H1 (cell line): ENCODE measurements at regions not wholly inside any gene's neighbourhood (a gene's known extent, or its start where the extent isn't known, plus 50 kb on each side); places are given as distances from the start of the nearest gene placed in this dataset.
A peak's percentile ranks its signal among the peaks of the same experiment; 100 is the strongest.
"Not testable (repeated sequence)": the region's sequence is repeated elsewhere in the genome, so short reads cannot be mapped to it uniquely, and the experiment has no call there.

Source experiments
- CTCF ChIA-PET: fragments of 300-600 bp; sonication (Branson Sonifier 250); formaldehyde crosslinking; loops from one replicate; lab custom pipeline; 2021; ENCODE audit not compliant: partially characterized antibody; lab: Charles Lee
- POLR2A ChIA-PET: fragments of 300-600 bp; sonication (Branson Sonifier 250); formaldehyde crosslinking; loops from one replicate; lab custom pipeline; 2021; ENCODE audit warnings: inconsistent platforms; ENCODE audit not compliant: partially characterized antibody; lab: Charles Lee
- DNase-seq, 2 experiments: peaks; one replicate each; pipeline versions ENCODE4 v3.0.0 to v3.0.0-alpha.2; 2010 to 2022; ENCODE audit warnings: low spot score in 2 of 2, low read depth in 1 of 2, mixed read lengths in 1 of 2
- FAIRE-seq: peaks from 2 replicates; lab custom pipeline; 2011; peaks lifted over from hg19 to GRCh38; lab: Jason Lieb, UNC
- H2AFZ ChIP-seq: 2 replicates; pipeline ENCODE4 v1.8.1; 2012; ENCODE audit warnings: low read length, inconsistent platforms
- H2AK5ac ChIP-seq: 2 replicates; pipeline ENCODE4 v1.6.1; 2013; ENCODE audit warnings: low read depth, low read length
- H2BK120ac ChIP-seq: replicated peaks from 2 replicates; pipeline ENCODE3; 2013; ENCODE audit warnings: low read depth, low read length, inconsistent platforms
- H2BK12ac ChIP-seq: 2 replicates; pipeline ENCODE4 v1.6.1; 2013; ENCODE audit warnings: low read depth, low read length
- H2BK15ac ChIP-seq: 2 replicates; pipeline ENCODE4 v1.6.1; 2013; ENCODE audit warnings: low read length
- H2BK20ac ChIP-seq: 2 replicates; pipeline ENCODE4 v1.6.1; 2013; ENCODE audit warnings: low read length
- H2BK5ac ChIP-seq: 2 replicates; pipeline ENCODE4 v1.6.1; 2013; ENCODE audit warnings: low read depth, low read length
- H3K14ac ChIP-seq: 2 replicates; pipeline ENCODE4 v1.6.1; 2013; ENCODE audit warnings: inconsistent platforms; ENCODE audit not compliant: insufficient read length
- H3K18ac ChIP-seq: 2 replicates; pipeline ENCODE4 v1.6.1; 2013; ENCODE audit warnings: low read length; ENCODE audit errors: extremely low read depth
- H3K23ac ChIP-seq: 2 replicates; pipeline ENCODE4 v1.6.1; 2013; ENCODE audit warnings: inconsistent platforms; ENCODE audit not compliant: insufficient read length
- H3K23me2 ChIP-seq: 2 replicates; pipeline ENCODE4 v1.6.1; 2013; ENCODE audit warnings: low read depth, low read length
- H3K27ac ChIP-seq: 2 replicates; pipeline ENCODE4 v1.6.1; 2011; ENCODE audit warnings: low read depth, low read length, inconsistent platforms
- H3K27me3 ChIP-seq, 4 experiments: replicated peaks in 1 of 4; 1 replicate in 1 of 4; 2 replicates in 3 of 4; pipeline versions ENCODE4 v1.6.1 to v1.8.1; 2011 to 2013; ENCODE audit warnings: low read length in 3 of 4, mild to moderate bottlenecking in 3 of 4, inconsistent platforms in 2 of 4, mixed read lengths in 2 of 4, moderate library complexity in 1 of 4; ENCODE audit not compliant: control insufficient read depth in 3 of 4, insufficient read depth in 3 of 4; ENCODE audit errors: extremely low read depth in 1 of 4
- H3K36me3 ChIP-seq, 4 experiments: 2 replicates each; pipeline versions ENCODE4 v1.6.1 to v1.8.1; 2011 to 2013; ENCODE audit warnings: mild to moderate bottlenecking in 4 of 4, low read length in 3 of 4, moderate library complexity in 2 of 4, control low read depth in 1 of 4, inconsistent platforms in 1 of 4; ENCODE audit not compliant: insufficient read depth in 4 of 4, control insufficient read depth in 2 of 4
- H3K4ac ChIP-seq: replicated peaks from 2 replicates; pipeline ENCODE3; 2013; ENCODE audit warnings: low read length, low read depth, mixed read lengths, inconsistent platforms; ENCODE audit not compliant: insufficient read length
- H3K4me1 ChIP-seq, 4 experiments: replicated peaks in 1 of 4; 1 replicate in 1 of 4; 2 replicates in 3 of 4; pipeline versions ENCODE4 v1.6.1 to v1.8.1; 2011 to 2013; ENCODE audit warnings: low read length in 3 of 4, inconsistent platforms in 2 of 4, mixed read lengths in 1 of 4; ENCODE audit not compliant: insufficient read depth in 4 of 4, control insufficient read depth in 3 of 4
- H3K4me2 ChIP-seq, 2 experiments: 2 replicates each; pipeline versions ENCODE4 v1.6.1 to v1.8.1; 2011 to 2013; ENCODE audit warnings: low read depth in 2 of 2, low read length in 2 of 2, control low read depth in 1 of 2, inconsistent platforms in 1 of 2, mild to moderate bottlenecking in 1 of 2; ENCODE audit not compliant: insufficient read depth in 1 of 2
- H3K4me3 ChIP-seq, 4 experiments: fragments of 200-600, 300-600 bp in 1 of 4; sonication (generic), shearing (Covaris generic), sonication (Bioruptor Twin) in 1 of 4; 2 replicates each; pipeline versions ENCODE4 v1.5.1 to v1.8.1; 2011 to 2016; ENCODE audit warnings: low read length in 4 of 4, low read depth in 3 of 4, control low read depth in 2 of 4, inconsistent platforms in 2 of 4, mild to moderate bottlenecking in 2 of 4, mixed read lengths in 1 of 4, moderate library complexity in 1 of 4; ENCODE audit not compliant: insufficient read depth in 2 of 4; ENCODE audit errors: extremely low read depth in 1 of 4
- H3K56ac ChIP-seq: replicated peaks from 2 replicates; pipeline ENCODE3; 2013; ENCODE audit warnings: low read depth, mild to moderate bottlenecking, mixed read lengths, low read length, inconsistent platforms; ENCODE audit not compliant: insufficient read length
- H3K79me1 ChIP-seq: 2 replicates; pipeline ENCODE4 v1.6.1; 2013; ENCODE audit warnings: low read depth, low read length, control low read depth
- H3K79me2 ChIP-seq, 2 experiments: 2 replicates each; pipeline versions ENCODE4 v1.6.1 to v1.8.1; 2012 to 2013; ENCODE audit warnings: low read length in 2 of 2, mild to moderate bottlenecking in 2 of 2, inconsistent platforms in 1 of 2; ENCODE audit not compliant: insufficient read depth in 2 of 2, control insufficient read depth in 1 of 2
- H3K9ac ChIP-seq, 4 experiments: replicated peaks in 1 of 4; 1 replicate in 1 of 4; 2 replicates in 3 of 4; pipeline versions ENCODE4 v1.6.1 to v1.8.1; 2011 to 2013; ENCODE audit warnings: low read depth in 3 of 4, low read length in 3 of 4, control low read depth in 2 of 4, mild to moderate bottlenecking in 2 of 4, moderate library complexity in 2 of 4, inconsistent platforms in 1 of 4; ENCODE audit errors: extremely low read depth in 1 of 4
- H3K9me3 ChIP-seq, 2 experiments: 2 replicates each; pipeline versions ENCODE4 v1.6.1 to v1.8.1; 2012 to 2013; ENCODE audit warnings: mild to moderate bottlenecking in 2 of 2, moderate library complexity in 2 of 2, control low read depth in 1 of 2, inconsistent platforms in 1 of 2, low read depth in 1 of 2, low read length in 1 of 2, mixed read lengths in 1 of 2; ENCODE audit not compliant: insufficient read depth in 2 of 2
- H4K20me1 ChIP-seq, 2 experiments: replicated peaks in 1 of 2; 2 replicates each; pipeline versions ENCODE3 to v1.8.1; 2011 to 2013; ENCODE audit warnings: inconsistent platforms in 2 of 2, low read length in 2 of 2, mild to moderate bottlenecking in 1 of 2; ENCODE audit not compliant: insufficient read depth in 2 of 2, control insufficient read depth in 1 of 2
- H4K5ac ChIP-seq: 2 replicates; pipeline ENCODE4 v1.6.1; 2013; ENCODE audit warnings: low read length, low read depth, mixed read lengths, inconsistent platforms; ENCODE audit not compliant: insufficient read length
- H4K8ac ChIP-seq: 2 replicates; pipeline ENCODE4 v1.8.0; 2013; ENCODE audit warnings: mild to moderate bottlenecking, moderate library complexity, low read length, inconsistent platforms; ENCODE audit not compliant: insufficient read depth; ENCODE audit errors: extremely low read depth
- H4K91ac ChIP-seq: replicated peaks from 2 replicates; pipeline ENCODE3; 2013; ENCODE audit warnings: low read length, mixed read lengths, inconsistent platforms; ENCODE audit not compliant: insufficient read length
- WGBS, 2 experiments: shearing (Covaris generic) in 1 of 2; methylation state at CpG; one replicate each; pipeline versions ENCODE4 v1.1.6 to v1.1.7; 2013 to 2015; ENCODE audit warnings: low lambda C conversion rate in 2 of 2, mixed read lengths in 2 of 2, inconsistent platforms in 1 of 2, low coverage in 1 of 2, missing lambda C conversion rate in 1 of 2; ENCODE audit not compliant: insufficient replicate concordance in 2 of 2, insufficient coverage in 1 of 2, insufficient read length in 1 of 2; ENCODE audit errors: extremely low coverage in 1 of 2, missing lambda C conversion rate in 1 of 2; 5-methylcytosine and 5-hydroxymethylcytosine counted together

DNA sequence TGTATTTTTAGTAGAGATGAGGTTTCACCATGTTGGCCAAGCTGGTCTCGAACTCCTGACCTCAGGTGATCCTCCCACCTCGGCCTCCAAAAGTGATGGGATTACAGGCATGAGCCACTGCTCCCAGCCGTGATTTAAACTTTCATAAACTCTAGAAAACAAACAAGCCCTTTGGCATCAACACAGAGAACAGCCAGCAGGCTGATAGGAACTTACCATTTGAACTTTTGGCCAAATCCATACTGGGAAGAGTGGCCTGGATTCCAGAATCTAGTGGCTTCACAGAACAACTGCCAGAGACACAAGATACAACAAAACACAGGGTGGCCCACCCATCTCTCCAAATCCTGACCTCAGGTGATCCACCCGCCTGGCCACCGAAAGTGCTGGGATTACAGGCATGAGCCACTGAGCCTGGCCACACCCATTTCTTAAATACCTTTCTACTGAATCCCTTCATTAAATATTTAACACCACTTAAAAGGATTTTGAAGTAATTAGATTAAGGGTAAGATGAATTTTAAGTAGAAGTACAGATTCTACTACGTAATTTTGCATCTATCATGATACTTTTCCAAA lies 60.0 kb upstream of the TMEM254 start:
- H2AFZ ChIP-seq, H2BK120ac ChIP-seq, H3K4me2 ChIP-seq, H3K23ac ChIP-seq, H3K14ac ChIP-seq, DNase-seq, H4K8ac ChIP-seq, H4K20me1 ChIP-seq, H3K9me3 ChIP-seq, H3K23me2 ChIP-seq, H3K4ac ChIP-seq, H3K79me2 ChIP-seq, H3K4me3 ChIP-seq, H4K91ac ChIP-seq, H3K56ac ChIP-seq, H3K27ac ChIP-seq, H4K5ac ChIP-seq, H3K18ac ChIP-seq, H3K9ac ChIP-seq, H2BK15ac ChIP-seq, H3K27me3 ChIP-seq, H3K79me1 ChIP-seq, H3K36me3 ChIP-seq, H2BK20ac ChIP-seq, FAIRE-seq, H2BK5ac ChIP-seq, POLR2A ChIA-PET, H2AK5ac ChIP-seq: not testable (repeated sequence)
- Histone ChIP-seq H2BK12ac (0 out of 2 replicates have a peak overlapping the region, but pooled peaks have one; percentile 9), H3K4me1 (peaks cover 0 to 19% (median 5%) of the 10 kb centered on the region in 4 experiments; a peak in 5 of 7 replicates)
- CTCF ChIA-PET: interaction anchor here (1.0 kb wide), 1 partner anchor 29 kb away, joined by 3 read pairs; no protein-coding TSS in a partner anchor
- WGBS, 2 experiments: 92% methylated on average over 6 of the region's 6 CpGs; no CpG with 5 or more reads in 1 of the 2 experiments

- not testable (repeated sequence) for H3K23ac ChIP-seq, H3K23me2 ChIP-seq, H3K4ac ChIP-seq, H4K5ac ChIP-seq, H2AFZ ChIP-seq, H2BK5ac ChIP-seq, FAIRE-seq, DNase-seq, H3K14ac ChIP-seq, H4K8ac ChIP-seq, H3K79me2 ChIP-seq, H3K9ac ChIP-seq, H3K18ac ChIP-seq, H2BK15ac ChIP-seq, H3K27ac ChIP-seq, H3K79me1 ChIP-seq, H3K56ac ChIP-seq, H3K9me3 ChIP-seq, H3K36me3 ChIP-seq, H4K20me1 ChIP-seq, H4K91ac ChIP-seq, H3K4me3 ChIP-seq, H3K4me2 ChIP-seq, H2BK120ac ChIP-seq, H3K27me3 ChIP-seq
- ChIA-PET POLR2A (interaction anchor here (0.6 kb wide), 1 partner anchor 66 kb away, joined by 3 read pairs; no protein-coding TSS in a partner anchor), CTCF (interaction anchor here (0.8 to 2.7 kb wide), 5 partner anchors 9 to 114 kb away, joined by 3 to 9 read pairs (median 3); no protein-coding TSS in a partner anchor)
- H2AK5ac ChIP-seq: 0 out of 2 replicates have a peak overlapping the region, but pooled peaks have one; percentile 39
- peak overlapping the region; percentile 89; the same call in 1 of the 2 replicates for H2BK12ac ChIP-seq
- WGBS, 2 experiments: 84% methylated on average over 8 of the region's 8 CpGs; no CpG with 5 or more reads in 1 of the 2 experiments
- H2BK20ac ChIP-seq: peak overlapping the region; percentile 92; the same call in 1 of the 2 replicates
- H3K4me1 ChIP-seq: peaks cover 0 to 19% (median 5%) of the 10 kb centered on the region in 4 experiments; a peak in 5 of 7 replicates
Observed at GRCh38 chr10:80017186-80017585, 61.3 kb upstream of the TMEM254 start.
